Activated CD4-positive, alpha-beta memory T cell treated with anti-CD3 and anti-CD28 coated beads, Interleukin-2, amount 10 ng/mL, durations not matched to agents 7 days and 5 days (primary cell): ENCODE measurements at regions not wholly inside any gene's neighbourhood (a gene's known extent, or its start where the extent isn't known, plus 50 kb on each side); places are given as distances from the start of the nearest gene placed in this dataset.
"Not testable (repeated sequence)": the region's sequence is repeated elsewhere in the genome, so short reads cannot be mapped to it uniquely, and the experiment has no call there.

ENCODE experiments used
- CTCF ChIA-PET: fragments of 350-600 bp; sonication (Branson Sonifier 250); formaldehyde crosslinking; loops from one replicate; lab custom pipeline; 2021; ENCODE audit warnings: antibody characterized with exemption, inconsistent platforms; lab: Charles Lee
- POLR2A ChIA-PET: fragments of 350-600 bp; sonication (Branson Sonifier 250); formaldehyde crosslinking; loops from one replicate; lab custom pipeline; 2021; ENCODE audit warnings: antibody characterized with exemption; lab: Charles Lee
- DNase-seq: peaks from one replicate; pipeline ENCODE4 v3.0.0-alpha.2; 2020
- H3K27ac Mint-ChIP-seq: one replicate; pipeline ENCODE4 v1.8.0; 2021; ENCODE audit warnings: mild to moderate bottlenecking, mixed read lengths
- H3K27me3 Mint-ChIP-seq: one replicate; pipeline ENCODE4 v1.8.0; 2021; ENCODE audit warnings: mixed read lengths
- H3K36me3 Mint-ChIP-seq: one replicate; pipeline ENCODE4 v1.8.0; 2021; ENCODE audit warnings: low read depth, mixed read lengths
- H3K4me1 Mint-ChIP-seq: one replicate; pipeline ENCODE4 v1.8.0; 2021; ENCODE audit warnings: mixed read lengths
- H3K4me3 Mint-ChIP-seq: one replicate; pipeline ENCODE4 v1.8.0; 2021; ENCODE audit warnings: mild to moderate bottlenecking, mixed read lengths
- H3K9me3 Mint-ChIP-seq: one replicate; pipeline ENCODE4 v1.8.0; 2021; ENCODE audit warnings: mixed read lengths

GRCh38 chr13:62799038-62799535, 1383.4 kb upstream of the PCDH20 start:
- H3K27ac Mint-ChIP-seq: no peak overlapping the region
- no peak for DNase-seq
- CTCF ChIA-PET: no interaction called here
- H3K36me3 Mint-ChIP-seq: no peaks in the 10 kb centered on the region
- POLR2A ChIA-PET: no interaction called here
- no peaks in the 10 kb centered on the region for H3K4me1 Mint-ChIP-seq
- no peak overlapping the region for H3K4me3 Mint-ChIP-seq
- peaks cover 7% of the 10 kb centered on the region for H3K9me3 Mint-ChIP-seq
- H3K27me3 Mint-ChIP-seq: no peaks in the 10 kb centered on the region

GRCh38 chr13:62793850-62794249, 1378.2 kb upstream of the PCDH20 start:
- H3K27ac Mint-ChIP-seq: no peak overlapping the region
- H3K9me3 Mint-ChIP-seq: peaks cover 12% of the 10 kb centered on the region
- H3K36me3 Mint-ChIP-seq: no peaks in the 10 kb centered on the region
- no peaks in the 10 kb centered on the region for H3K4me1 Mint-ChIP-seq
- no peak overlapping the region for H3K4me3 Mint-ChIP-seq
- DNase-seq: no peak
- POLR2A ChIA-PET: no interaction called here
- CTCF ChIA-PET: no interaction called here
- no peaks in the 10 kb centered on the region for H3K27me3 Mint-ChIP-seq

GRCh38 chr13:62781866-62782265, 1366.2 kb upstream of the PCDH20 start:
- ChIA-PET POLR2A (no interaction called here), CTCF (no interaction called here)
- H3K27me3 Mint-ChIP-seq: no peaks in the 10 kb centered on the region
- no peaks in the 10 kb centered on the region for H3K36me3 Mint-ChIP-seq
- H3K4me3 Mint-ChIP-seq: no peak overlapping the region
- H3K9me3 Mint-ChIP-seq: peaks cover 10% of the 10 kb centered on the region
- DNase-seq: no peak
- H3K4me1 Mint-ChIP-seq: no peaks in the 10 kb centered on the region
- H3K27ac Mint-ChIP-seq: no peak overlapping the region

- POLR2A ChIA-PET: no interaction called here
- Mint-ChIP-seq H3K27me3 (no peaks in the 10 kb centered on the region), H3K4me1 (no peaks in the 10 kb centered on the region), H3K27ac (no peak overlapping the region), H3K9me3 (peaks cover 7% of the 10 kb centered on the region), H3K36me3 (no peaks in the 10 kb centered on the region), H3K4me3 (no peak overlapping the region)
- CTCF ChIA-PET: no interaction called here
- no peak for DNase-seq
These were observed 1363.5 kb upstream of the PCDH20 start for GRCh38 chr13:62779161-62779560.

- Mint-ChIP-seq H3K27ac (no peak overlapping the region), H3K9me3 (peaks cover 2% of the 10 kb centered on the region), H3K4me1 (no peaks in the 10 kb centered on the region), H3K27me3 (no peaks in the 10 kb centered on the region), H3K4me3 (no peak overlapping the region), H3K36me3 (no peaks in the 10 kb centered on the region)
- DNase-seq: no peak
- POLR2A ChIA-PET: no interaction called here
- CTCF ChIA-PET: no interaction called here
These were observed 1351.8 kb upstream of the PCDH20 start for GRCh38 chr13:62767473-62767872.

GRCh38 chr13:62760724-62761123, 1345.1 kb upstream of the PCDH20 start:
- Mint-ChIP-seq H3K9me3 (peaks cover 2% of the 10 kb centered on the region), H3K36me3 (no peaks in the 10 kb centered on the region), H3K27me3 (no peaks in the 10 kb centered on the region), H3K27ac (no peak overlapping the region), H3K4me3 (no peak overlapping the region), H3K4me1 (no peaks in the 10 kb centered on the region)
- DNase-seq: no peak
- ChIA-PET CTCF (no interaction called here), POLR2A (no interaction called here)

GRCh38 chr13:62747629-62748028, 1332.0 kb upstream of the PCDH20 start:
- peaks cover 8% of the 10 kb centered on the region for H3K9me3 Mint-ChIP-seq
- no peak overlapping the region for H3K4me3 Mint-ChIP-seq
- no peaks in the 10 kb centered on the region for H3K4me1 Mint-ChIP-seq
- CTCF ChIA-PET: no interaction called here
- no peaks in the 10 kb centered on the region for H3K27me3 Mint-ChIP-seq
- POLR2A ChIA-PET: no interaction called here
- no peak for DNase-seq
- H3K27ac Mint-ChIP-seq: no peak overlapping the region
- no peaks in the 10 kb centered on the region for H3K36me3 Mint-ChIP-seq

- Mint-ChIP-seq H3K9me3 (peaks cover 8% of the 10 kb centered on the region), H3K36me3 (no peaks in the 10 kb centered on the region), H3K4me3 (no peak overlapping the region), H3K4me1 (no peaks in the 10 kb centered on the region), H3K27me3 (no peaks in the 10 kb centered on the region), H3K27ac (no peak overlapping the region)
- ChIA-PET CTCF (no interaction called here), POLR2A (no interaction called here)
- DNase-seq: no peak
These were observed 1331.5 kb upstream of the PCDH20 start for GRCh38 chr13:62747152-62747551.

- H3K4me1 Mint-ChIP-seq, DNase-seq, H3K27me3 Mint-ChIP-seq, H3K36me3 Mint-ChIP-seq, CTCF ChIA-PET, POLR2A ChIA-PET, H3K4me3 Mint-ChIP-seq, H3K27ac Mint-ChIP-seq, H3K9me3 Mint-ChIP-seq: not testable (repeated sequence)
These were observed 1314.1 kb upstream of the PCDH20 start for GRCh38 chr13:62729746-62730145.

- no peak for DNase-seq
- POLR2A ChIA-PET: no interaction called here
- H3K27me3 Mint-ChIP-seq: no peaks in the 10 kb centered on the region
- H3K9me3 Mint-ChIP-seq: no peaks in the 10 kb centered on the region
- no peak overlapping the region for H3K27ac Mint-ChIP-seq
- H3K36me3 Mint-ChIP-seq: no peaks in the 10 kb centered on the region
- CTCF ChIA-PET: no interaction called here
- no peak overlapping the region for H3K4me3 Mint-ChIP-seq
- H3K4me1 Mint-ChIP-seq: no peaks in the 10 kb centered on the region
These were observed 1306.2 kb upstream of the PCDH20 start for GRCh38 chr13:62721893-62722292.

GRCh38 chr13:62711948-62712347, 1296.3 kb upstream of the PCDH20 start:
- CTCF ChIA-PET, H3K27ac Mint-ChIP-seq: not testable (repeated sequence)

GRCh38 chr13:62710787-62711186, 1295.1 kb upstream of the PCDH20 start:
- Mint-ChIP-seq H3K9me3 (peaks cover 5% of the 10 kb centered on the region), H3K4me1 (no peaks in the 10 kb centered on the region), H3K36me3 (no peaks in the 10 kb centered on the region), H3K27ac (no peak overlapping the region), H3K27me3 (no peaks in the 10 kb centered on the region), H3K4me3 (no peak overlapping the region)
- ChIA-PET POLR2A (no interaction called here), CTCF (no interaction called here)
- DNase-seq: no peak

More at GRCh38 chr13:62711948-62712347, 1296.3 kb upstream of the PCDH20 start:
- H3K36me3 Mint-ChIP-seq, DNase-seq, POLR2A ChIA-PET, H3K4me3 Mint-ChIP-seq, H3K4me1 Mint-ChIP-seq, H3K9me3 Mint-ChIP-seq, H3K27me3 Mint-ChIP-seq: not testable (repeated sequence)

- Mint-ChIP-seq H3K27me3 (no peaks in the 10 kb centered on the region), H3K36me3 (no peaks in the 10 kb centered on the region), H3K27ac (no peak overlapping the region), H3K9me3 (peaks cover 4% of the 10 kb centered on the region), H3K4me3 (no peak overlapping the region), H3K4me1 (no peaks in the 10 kb centered on the region)
- ChIA-PET CTCF (no interaction called here), POLR2A (no interaction called here)
- DNase-seq: no peak
These were observed 1290.4 kb upstream of the PCDH20 start for GRCh38 chr13:62706048-62706447.

GRCh38 chr13:62704875-62705274, 1289.2 kb upstream of the PCDH20 start:
- CTCF ChIA-PET: no interaction called here
- POLR2A ChIA-PET: no interaction called here
- H3K4me1 Mint-ChIP-seq: no peaks in the 10 kb centered on the region
- peaks cover 4% of the 10 kb centered on the region for H3K9me3 Mint-ChIP-seq
- H3K36me3 Mint-ChIP-seq: no peaks in the 10 kb centered on the region
- no peak for DNase-seq
- no peak overlapping the region for H3K4me3 Mint-ChIP-seq
- H3K27ac Mint-ChIP-seq: no peak overlapping the region
- no peaks in the 10 kb centered on the region for H3K27me3 Mint-ChIP-seq
